Peyer's patch (tissue), 4 donors: ENCODE measurements at regions not wholly inside any gene's neighbourhood (a gene's known extent, or its start where the extent isn't known, plus 50 kb on each side); places are given as distances from the start of the nearest gene placed in this dataset.
A peak's percentile ranks its signal among the peaks of the same experiment; 100 is the strongest.

Source experiments
- DNase-seq, 3 donors: peaks; one replicate each; pipeline ENCODE4 v3.0.0-alpha.2; 2017 to 2019
- H3K27ac ChIP-seq, 4 donors: fragments of 200-600 bp; sonication (generic); one replicate each; pipeline ENCODE4 v1.5.1; 2016 to 2019
- H3K27me3 ChIP-seq, 2 donors: fragments of 200-600 bp; sonication (generic); one replicate each; pipeline ENCODE4 v1.5.1; 2019
- H3K36me3 ChIP-seq, 3 donors: fragments of 200-600 bp; sonication (generic); one replicate each; pipeline ENCODE4 v1.5.1; 2016 to 2019
- H3K4me1 ChIP-seq, 4 donors: fragments of 200-600 bp; sonication (generic); one replicate each; pipeline ENCODE4 v1.5.1; 2016 to 2019
- H3K4me3 ChIP-seq, 4 donors: fragments of 200-600 bp; sonication (generic); 1 replicate in 3 of 4; 2 replicates in 1 of 4; pipeline ENCODE4 v1.5.1; 2016 to 2019; ENCODE audit warnings: mild to moderate bottlenecking in 1 of 4
- H3K9me3 ChIP-seq, 4 donors: fragments of 200-600 bp; sonication (generic); one replicate each; pipeline ENCODE4 v1.5.1; 2016 to 2019; ENCODE audit warnings: mild to moderate bottlenecking in 1 of 4
- POLR2A ChIP-seq, 2 donors: fragments of 450-650 bp; IDR thresholded peaks; one replicate each; pipeline ENCODE4 v1.5.1; 2017; ENCODE audit warnings: antibody characterized with exemption in 2 of 2, mild to moderate bottlenecking in 2 of 2, moderate library complexity in 2 of 2
- TF ChIP-seq, protein P1 (sequence below), 6 experiments: fragments of 450-650 bp in 4 of 6; fragments of 200-600 bp in 2 of 6; sonication (generic) in 1 of 6; IDR thresholded peaks; one replicate each; pipeline ENCODE4 v1.5.1; 2017 to 2019; ENCODE audit warnings: antibody characterized with exemption in 6 of 6, mild to moderate bottlenecking in 3 of 6, moderate library complexity in 1 of 6

DNA sequence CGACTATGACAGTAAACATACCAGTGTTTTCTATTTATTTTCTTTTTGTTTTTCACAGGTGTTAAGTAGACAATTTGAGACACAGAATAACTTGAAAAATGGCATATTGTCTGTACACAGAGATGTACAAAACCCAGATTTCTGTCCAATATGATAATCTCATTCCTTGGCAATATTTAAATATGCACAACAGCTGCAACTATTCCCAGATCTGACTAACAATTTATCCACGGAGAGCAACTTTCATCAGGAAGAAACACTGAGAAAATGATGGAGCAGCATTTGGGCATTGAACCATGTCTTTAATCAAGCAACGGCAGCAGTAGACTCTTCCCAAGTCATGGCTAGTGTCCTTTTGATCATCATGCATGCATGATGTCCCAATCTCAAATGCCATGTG is 452.6 kb downstream of the ZPLD1 start:
- H3K27me3 ChIP-seq: no peaks in the 10 kb centered on the region
- no peaks in the 10 kb centered on the region for H3K36me3 ChIP-seq
- no peaks in the 10 kb centered on the region for H3K9me3 ChIP-seq
- H3K27ac ChIP-seq: no peak overlapping the region
- H3K4me3 ChIP-seq: no peak overlapping the region
- DNase-seq: no peak
- no peak for TF ChIP-seq POLR2A (IDR thresholded peaks at IDR 0.05)
- TF ChIP-seq, protein P1, sequence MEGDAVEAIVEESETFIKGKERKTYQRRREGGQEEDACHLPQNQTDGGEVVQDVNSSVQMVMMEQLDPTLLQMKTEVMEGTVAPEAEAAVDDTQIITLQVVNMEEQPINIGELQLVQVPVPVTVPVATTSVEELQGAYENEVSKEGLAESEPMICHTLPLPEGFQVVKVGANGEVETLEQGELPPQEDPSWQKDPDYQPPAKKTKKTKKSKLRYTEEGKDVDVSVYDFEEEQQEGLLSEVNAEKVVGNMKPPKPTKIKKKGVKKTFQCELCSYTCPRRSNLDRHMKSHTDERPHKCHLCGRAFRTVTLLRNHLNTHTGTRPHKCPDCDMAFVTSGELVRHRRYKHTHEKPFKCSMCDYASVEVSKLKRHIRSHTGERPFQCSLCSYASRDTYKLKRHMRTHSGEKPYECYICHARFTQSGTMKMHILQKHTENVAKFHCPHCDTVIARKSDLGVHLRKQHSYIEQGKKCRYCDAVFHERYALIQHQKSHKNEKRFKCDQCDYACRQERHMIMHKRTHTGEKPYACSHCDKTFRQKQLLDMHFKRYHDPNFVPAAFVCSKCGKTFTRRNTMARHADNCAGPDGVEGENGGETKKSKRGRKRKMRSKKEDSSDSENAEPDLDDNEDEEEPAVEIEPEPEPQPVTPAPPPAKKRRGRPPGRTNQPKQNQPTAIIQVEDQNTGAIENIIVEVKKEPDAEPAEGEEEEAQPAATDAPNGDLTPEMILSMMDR (IDR thresholded peaks at IDR 0.05): no peak
- no peaks in the 10 kb centered on the region for H3K4me1 ChIP-seq

DNA sequence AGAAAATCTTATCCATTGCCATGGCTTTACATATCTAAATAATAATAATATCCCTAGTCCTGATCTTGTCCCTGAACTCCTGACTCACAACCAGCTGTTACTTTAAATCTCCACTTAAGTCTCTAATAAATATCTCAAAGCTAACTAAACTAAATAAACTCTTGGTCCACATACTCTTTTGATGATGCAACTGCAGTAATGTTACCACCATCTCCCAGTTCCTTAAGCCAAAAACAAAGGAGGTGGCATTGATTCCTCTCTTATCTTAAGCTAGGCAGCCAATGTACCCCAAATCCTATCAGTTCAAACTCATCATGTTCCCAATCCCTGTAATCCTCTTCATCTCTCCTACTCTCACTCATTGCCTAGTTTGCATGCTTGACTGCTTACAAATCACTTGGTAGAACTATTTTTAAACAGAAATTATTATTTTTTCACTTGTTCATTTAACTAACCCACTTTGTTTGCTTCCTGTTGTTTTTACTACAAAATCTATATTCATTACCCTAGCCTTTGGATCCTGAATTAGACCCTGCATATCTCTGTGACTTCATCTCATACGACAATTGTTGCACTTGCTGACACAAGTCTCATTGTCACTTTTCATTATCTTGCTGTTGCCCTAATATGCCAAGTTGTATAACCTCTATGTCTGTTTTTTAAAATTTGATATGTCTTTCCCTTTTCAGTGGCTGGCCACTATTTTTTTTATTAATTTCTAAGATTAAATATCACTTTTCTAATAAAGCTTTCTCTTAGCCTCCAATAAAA is 462.2 kb downstream of the ZPLD1 start:
- Histone ChIP-seq H3K27ac (no peak overlapping the region), H3K4me3 (no peak overlapping the region), H3K4me1 (no peaks in the 10 kb centered on the region), H3K27me3 (no peaks in the 10 kb centered on the region), H3K9me3 (no peaks in the 10 kb centered on the region), H3K36me3 (no peaks in the 10 kb centered on the region)
- no peak for DNase-seq
- TF ChIP-seq, protein P1 (IDR thresholded peaks at IDR 0.05): no peak
- no peak for TF ChIP-seq POLR2A (IDR thresholded peaks at IDR 0.05)

DNA sequence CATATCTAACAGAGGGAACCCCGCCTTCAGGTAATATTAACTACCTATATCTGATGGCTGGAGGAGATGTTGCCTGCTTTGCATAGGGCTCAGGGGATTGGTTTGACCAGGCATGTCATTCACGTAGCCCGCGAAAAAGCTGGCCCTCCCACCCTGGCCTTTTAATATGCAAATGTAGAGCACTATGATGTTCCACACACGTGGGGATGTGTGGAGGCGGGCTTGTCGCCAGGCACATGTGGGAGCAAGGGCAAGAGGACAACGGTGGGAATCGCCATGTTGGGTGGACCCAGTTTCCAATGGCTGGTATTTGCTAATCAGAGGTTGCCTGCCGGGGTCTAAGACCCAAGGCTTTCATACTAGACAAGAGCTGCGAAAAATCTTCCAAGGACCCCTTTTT is 469.8 kb downstream of the ZPLD1 start:
- TF ChIP-seq, protein P1 (IDR thresholded peaks at IDR 0.05): no peak
- TF ChIP-seq POLR2A (IDR thresholded peaks at IDR 0.05): no peak
- Histone ChIP-seq H3K9me3 (no peaks in the 10 kb centered on the region), H3K36me3 (no peaks in the 10 kb centered on the region), H3K27ac (no peak overlapping the region), H3K4me3 (no peak overlapping the region), H3K27me3 (no peaks in the 10 kb centered on the region), H3K4me1 (no peaks in the 10 kb centered on the region)
- DNase-seq: peak in 1 of 3 donors; percentile 10

DNA sequence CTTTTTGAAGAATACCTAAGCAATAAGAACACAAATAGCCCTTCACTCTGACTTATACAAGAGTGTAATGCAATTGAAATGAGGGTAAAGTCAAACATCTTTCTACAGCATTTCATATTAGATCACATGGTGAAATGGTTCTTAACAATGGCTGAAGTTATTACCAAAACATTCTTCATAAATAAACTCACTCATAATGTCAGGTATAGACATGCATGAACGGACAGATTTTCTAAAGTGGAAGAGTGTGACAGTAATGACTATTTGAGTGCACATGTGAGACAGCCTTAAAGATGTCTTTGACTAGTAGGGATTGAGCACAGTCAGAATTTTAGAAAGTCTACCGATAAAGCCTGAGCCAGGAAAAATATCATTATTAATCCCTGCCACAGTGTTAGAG is 471.0 kb downstream of the ZPLD1 start:
- no peaks in the 10 kb centered on the region for H3K27me3 ChIP-seq
- TF ChIP-seq POLR2A (IDR thresholded peaks at IDR 0.05): no peak
- TF ChIP-seq, protein P1 (IDR thresholded peaks at IDR 0.05): no peak
- no peaks in the 10 kb centered on the region for H3K36me3 ChIP-seq
- no peaks in the 10 kb centered on the region for H3K4me1 ChIP-seq
- no peaks in the 10 kb centered on the region for H3K9me3 ChIP-seq
- no peak for DNase-seq
- H3K4me3 ChIP-seq: no peak overlapping the region
- no peak overlapping the region for H3K27ac ChIP-seq

DNA sequence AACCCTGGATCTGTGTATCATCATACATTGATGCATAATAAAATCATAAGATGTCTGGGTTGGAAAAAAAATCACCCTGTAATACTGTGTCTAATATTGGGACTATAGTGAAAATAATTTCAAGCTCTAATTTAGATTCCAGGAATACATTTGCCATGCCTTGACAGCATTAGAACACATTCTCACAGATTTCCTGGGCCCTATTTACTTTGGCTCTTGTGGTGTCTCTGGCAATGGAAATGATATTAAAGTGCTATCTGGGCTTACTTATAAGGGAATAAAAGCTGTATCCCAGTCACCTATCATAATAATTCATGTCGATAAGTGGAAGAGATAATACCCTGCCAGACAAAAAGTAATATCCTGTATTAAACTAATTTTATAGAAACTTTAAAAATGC is 472.0 kb downstream of the ZPLD1 start:
- no peak overlapping the region for H3K4me3 ChIP-seq
- no peaks in the 10 kb centered on the region for H3K4me1 ChIP-seq
- H3K27ac ChIP-seq: no peak overlapping the region
- no peaks in the 10 kb centered on the region for H3K36me3 ChIP-seq
- no peak for DNase-seq
- TF ChIP-seq POLR2A (IDR thresholded peaks at IDR 0.05): no peak
- TF ChIP-seq, protein P1 (IDR thresholded peaks at IDR 0.05): no peak
- H3K9me3 ChIP-seq: no peaks in the 10 kb centered on the region
- H3K27me3 ChIP-seq: no peaks in the 10 kb centered on the region
